Endothelial cell of umbilical vein (primary cell): ENCODE measurements at regions not wholly inside any gene's neighbourhood (a gene's known extent, or its start where the extent isn't known, plus 50 kb on each side); places are given as distances from the start of the nearest gene placed in this dataset.

Experiments used
- FOS ChIP-seq: IDR thresholded peaks from 2 replicates; pipeline ENCODE4 v1.6.1; 2011; ENCODE audit warnings: mild to moderate bottlenecking, low read length, moderate library complexity, borderline replicate concordance; ENCODE audit not compliant: insufficient read depth
- JUN ChIP-seq: IDR thresholded peaks from 2 replicates; pipeline ENCODE4 v1.6.1; 2011; ENCODE audit warnings: borderline replicate concordance, low read depth; ENCODE audit not compliant: insufficient read length, insufficient read depth
- POLR2A ChIP-seq: IDR thresholded peaks from 2 replicates; pipeline ENCODE4 v1.6.1; 2012; ENCODE audit warnings: low read depth, mild to moderate bottlenecking, control low read depth, low read length
- TF ChIP-seq, protein P1 (sequence below), 2 donors: IDR thresholded peaks; 1 replicate in 1 of 2; 2 replicates in 1 of 2; pipeline ENCODE4 v1.5.1; 2011; ENCODE audit warnings: low read length in 2 of 2, mild to moderate bottlenecking in 2 of 2, moderate library complexity in 2 of 2, control low read depth in 1 of 2, inconsistent platforms in 1 of 2, low read depth in 1 of 2; ENCODE audit not compliant: insufficient read depth in 1 of 2; ENCODE audit errors: extremely low read depth in 1 of 2

DNA sequence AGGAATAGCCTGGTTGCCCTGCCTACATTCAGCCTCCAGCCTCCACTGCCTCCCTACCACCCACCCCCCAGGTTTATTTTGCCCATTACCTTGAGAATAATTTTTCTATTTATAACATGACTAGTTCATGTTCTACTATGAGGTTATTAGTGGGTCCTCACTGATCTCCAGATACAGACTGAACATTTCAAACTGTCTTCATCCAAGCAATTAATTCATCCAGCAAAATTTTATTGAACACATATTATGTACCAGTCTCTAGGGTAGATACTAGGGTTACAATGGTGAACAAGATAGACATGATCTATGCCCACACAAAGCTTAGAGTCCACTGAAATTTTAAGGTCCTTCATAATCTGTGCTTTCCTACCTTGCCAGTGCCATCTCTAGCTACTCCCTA is 51.6 kb upstream of the FHIP2A start:
- TF ChIP-seq, protein P1, sequence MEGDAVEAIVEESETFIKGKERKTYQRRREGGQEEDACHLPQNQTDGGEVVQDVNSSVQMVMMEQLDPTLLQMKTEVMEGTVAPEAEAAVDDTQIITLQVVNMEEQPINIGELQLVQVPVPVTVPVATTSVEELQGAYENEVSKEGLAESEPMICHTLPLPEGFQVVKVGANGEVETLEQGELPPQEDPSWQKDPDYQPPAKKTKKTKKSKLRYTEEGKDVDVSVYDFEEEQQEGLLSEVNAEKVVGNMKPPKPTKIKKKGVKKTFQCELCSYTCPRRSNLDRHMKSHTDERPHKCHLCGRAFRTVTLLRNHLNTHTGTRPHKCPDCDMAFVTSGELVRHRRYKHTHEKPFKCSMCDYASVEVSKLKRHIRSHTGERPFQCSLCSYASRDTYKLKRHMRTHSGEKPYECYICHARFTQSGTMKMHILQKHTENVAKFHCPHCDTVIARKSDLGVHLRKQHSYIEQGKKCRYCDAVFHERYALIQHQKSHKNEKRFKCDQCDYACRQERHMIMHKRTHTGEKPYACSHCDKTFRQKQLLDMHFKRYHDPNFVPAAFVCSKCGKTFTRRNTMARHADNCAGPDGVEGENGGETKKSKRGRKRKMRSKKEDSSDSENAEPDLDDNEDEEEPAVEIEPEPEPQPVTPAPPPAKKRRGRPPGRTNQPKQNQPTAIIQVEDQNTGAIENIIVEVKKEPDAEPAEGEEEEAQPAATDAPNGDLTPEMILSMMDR (IDR thresholded peaks at IDR 0.05; ENCODE audit: extremely low read depth in 1 of 2, insufficient read depth in 1 of 2, low read depth in 1 of 2, low read length in 2 of 2), result no peak
- no peak for TF ChIP-seq JUN
- TF ChIP-seq POLR2A, result no peak
- no peak for TF ChIP-seq FOS
